ENCODE measurements at regions not wholly inside any gene's neighbourhood (a gene's known extent, or its start where the extent isn't known, plus 50 kb on each side); places are given as distances from the start of the nearest gene placed in this dataset.

- no peak for TF ChIP-seq TERF1 (CRISPR knock-in tag; IDR thresholded peaks at IDR 0.05)
- TF ChIP-seq MIER2 (CRISPR knock-in tag; IDR thresholded peaks at IDR 0.05): no peak
- no peak for TF ChIP-seq CENPT (CRISPR knock-in tag; IDR thresholded peaks at IDR 0.05; ENCODE audit: low read depth)
Measured at GRCh38 chr1:67941155-67941554, 107.9 kb upstream of the GNG12 start (continued).

- FAIRE-seq (no peak), DNase-seq (ENCODE audit: low spot score) (no peak), ATAC-seq (no peak)
- H3K36me3 ChIP-seq (replicated peaks in 1 of 2; ENCODE audit: control insufficient read depth in 1 of 2, insufficient read depth in 2 of 2, low read length in 2 of 2): no peaks in the 10 kb centered on the region
- no peak overlapping the region for H2AFZ ChIP-seq (ENCODE audit: low read length)
- ChIA-PET POLR2A (no interaction called here), CTCF (ENCODE audit: low intra/inter-chr PET ratio, low total read pairs) (no interaction called here)
- H4K20me1 ChIP-seq (ENCODE audit: insufficient read depth, low read length): no peaks in the 10 kb centered on the region
- H3K4me1 ChIP-seq (ENCODE audit: insufficient read depth, low read length): no peaks in the 10 kb centered on the region
- no peaks in the 10 kb centered on the region for H3K79me2 ChIP-seq (ENCODE audit: insufficient read depth, low read length)
- no peak overlapping the region for H3K27ac ChIP-seq (ENCODE audit: extremely low read length, insufficient read depth, low read length)
- no peak overlapping the region for H3K4me3 ChIP-seq (replicated peaks in 1 of 3; ENCODE audit: insufficient read depth in 1 of 3, low read depth in 2 of 3, low read length in 3 of 3)
- H3K4me2 ChIP-seq (ENCODE audit: low read depth, low read length): no peak overlapping the region
- no TSS peak for BruUV-seq (replicated peaks)
- no peak overlapping the region for H3K9ac ChIP-seq (ENCODE audit: insufficient read depth, low read depth, low read length)
- WGBS (ENCODE audit: low lambda C conversion rate): 0% methylated on average over 2 of the region's 2 CpGs
- in situ Hi-C loops (cut with HindIII; ENCODE audit: extremely low pct_ligation_motif_present, low pct_unique_long_range_greater_than_20kb): no loop called here
- intact Hi-C loops (cut with micrococcal nuclease; ENCODE audit: unreplicated experiment): no loop called here
- no peaks in the 10 kb centered on the region for H3K27me3 ChIP-seq (ENCODE audit: control insufficient read depth in 1 of 2, insufficient read depth in 2 of 2, low read length in 2 of 2)
- H3K9me3 ChIP-seq (ENCODE audit: low read length): no peaks in the 10 kb centered on the region
- TF ChIP-seq REXO4 (CRISPR knock-in tag; IDR thresholded peaks at IDR 0.05; ENCODE audit: borderline replicate concordance) (no peak), ATF2 (CRISPR knock-in tag; IDR thresholded peaks at IDR 0.05) (no peak), MYPOP (CRISPR knock-in tag; IDR thresholded peaks at IDR 0.05) (no peak), ARNT2 (CRISPR knock-in tag; IDR thresholded peaks at IDR 0.05; ENCODE audit: low read depth) (no peak), CHD4 (IDR thresholded peaks at IDR 0.05; ENCODE audit: borderline replicate concordance, low read length) (no peak), GABPA (IDR thresholded peaks at IDR 0.05; ENCODE audit: low read depth, low read length) (no peak), GABPA (CRISPR knock-in tag; IDR thresholded peaks at IDR 0.05; ENCODE audit: low read depth) (no peak), ZNF646 (CRISPR knock-in tag; IDR thresholded peaks at IDR 0.05) (no peak)
Measured at GRCh38 chr1:67939942-67940341, 106.7 kb upstream of the GNG12 start.
